ENCODE measurements at regions not wholly inside any gene's neighbourhood (a gene's known extent, or its start where the extent isn't known, plus 50 kb on each side); places are given as distances from the start of the nearest gene placed in this dataset.
A peak's percentile ranks its signal among the peaks of the same experiment; 100 is the strongest.

GRCh38 chr5:116672203-116672602 is 97.6 kb upstream of the SEMA6A start:
- H3K4me3 ChIP-seq (ENCODE audit: low read length): no peak overlapping the region
- H3K36me3 ChIP-seq (ENCODE audit: control insufficient read depth, low read depth, low read length): no peaks in the 10 kb centered on the region
- no peak overlapping the region for H3K9ac ChIP-seq (ENCODE audit: low read length)
- H3K27ac ChIP-seq (ENCODE audit: low read length): no peak overlapping the region
- H3K9me3 ChIP-seq (ENCODE audit: control insufficient read depth, low read depth, low read length): no peaks in the 10 kb centered on the region
- no peaks in the 10 kb centered on the region for H3K27me3 ChIP-seq (ENCODE audit: control insufficient read depth, insufficient read depth, low read length)
- no peaks in the 10 kb centered on the region for H3K4me1 ChIP-seq (ENCODE audit: control insufficient read depth, low read depth, low read length)

GRCh38 chr5:116671211-116671736 is 96.7 kb upstream of the SEMA6A start:
- H3K4me3 ChIP-seq (ENCODE audit: low read length): no peak overlapping the region

GRCh38 chr5:116669261-116670031 is 94.8 kb upstream of the SEMA6A start:
- H3K27me3 ChIP-seq (ENCODE audit: control insufficient read depth, insufficient read depth, low read length): no peaks in the 10 kb centered on the region
- no peaks in the 10 kb centered on the region for H3K4me1 ChIP-seq (ENCODE audit: control insufficient read depth, low read depth, low read length)
- no peak overlapping the region for H3K27ac ChIP-seq (ENCODE audit: low read length)
- H3K4me3 ChIP-seq (ENCODE audit: low read length): no peak overlapping the region
- H3K9ac ChIP-seq (ENCODE audit: low read length): no peak overlapping the region
- no peaks in the 10 kb centered on the region for H3K36me3 ChIP-seq (ENCODE audit: control insufficient read depth, low read depth, low read length)
- H3K9me3 ChIP-seq (ENCODE audit: control insufficient read depth, low read depth, low read length): no peaks in the 10 kb centered on the region

More at GRCh38 chr5:116671211-116671736, 96.7 kb upstream of the SEMA6A start:
- no peaks in the 10 kb centered on the region for H3K27me3 ChIP-seq (ENCODE audit: control insufficient read depth, insufficient read depth, low read length)
- no peaks in the 10 kb centered on the region for H3K4me1 ChIP-seq (ENCODE audit: control insufficient read depth, low read depth, low read length)
- H3K27ac ChIP-seq (ENCODE audit: low read length): no peak overlapping the region
- no peaks in the 10 kb centered on the region for H3K36me3 ChIP-seq (ENCODE audit: control insufficient read depth, low read depth, low read length)
- H3K9me3 ChIP-seq (ENCODE audit: control insufficient read depth, low read depth, low read length): no peaks in the 10 kb centered on the region
- H3K9ac ChIP-seq (ENCODE audit: low read length): no peak overlapping the region

- H3K4me1 ChIP-seq (ENCODE audit: control insufficient read depth, low read depth, low read length): no peaks in the 10 kb centered on the region
- H3K27me3 ChIP-seq (ENCODE audit: control insufficient read depth, insufficient read depth, low read length): no peaks in the 10 kb centered on the region
- H3K9me3 ChIP-seq (ENCODE audit: control insufficient read depth, low read depth, low read length): no peaks in the 10 kb centered on the region
- H3K27ac ChIP-seq (ENCODE audit: low read length): no peak overlapping the region
- no peaks in the 10 kb centered on the region for H3K36me3 ChIP-seq (ENCODE audit: control insufficient read depth, low read depth, low read length)
- no peak overlapping the region for H3K9ac ChIP-seq (ENCODE audit: low read length)
- no peak overlapping the region for H3K4me3 ChIP-seq (ENCODE audit: low read length)
Observed at GRCh38 chr5:116668390-116668789, 93.8 kb upstream of the SEMA6A start.

- Histone ChIP-seq H3K4me3 (ENCODE audit: low read length) (no peak overlapping the region), H3K9me3 (ENCODE audit: control insufficient read depth, low read depth, low read length) (no peaks in the 10 kb centered on the region), H3K27me3 (ENCODE audit: control insufficient read depth, insufficient read depth, low read length) (no peaks in the 10 kb centered on the region), H3K36me3 (ENCODE audit: control insufficient read depth, low read depth, low read length) (no peaks in the 10 kb centered on the region), H3K27ac (ENCODE audit: low read length) (no peak overlapping the region), H3K9ac (ENCODE audit: low read length) (no peak overlapping the region), H3K4me1 (ENCODE audit: control insufficient read depth, low read depth, low read length) (no peaks in the 10 kb centered on the region)
Observed at GRCh38 chr5:116666901-116667300, 92.3 kb upstream of the SEMA6A start.

- H3K4me1 ChIP-seq (ENCODE audit: control insufficient read depth, low read depth, low read length): no peaks in the 10 kb centered on the region
- no peak overlapping the region for H3K9ac ChIP-seq (ENCODE audit: low read length)
- no peak overlapping the region for H3K27ac ChIP-seq (ENCODE audit: low read length)
- no peaks in the 10 kb centered on the region for H3K36me3 ChIP-seq (ENCODE audit: control insufficient read depth, low read depth, low read length)
- no peak overlapping the region for H3K4me3 ChIP-seq (ENCODE audit: low read length)
- no peaks in the 10 kb centered on the region for H3K9me3 ChIP-seq (ENCODE audit: control insufficient read depth, low read depth, low read length)
- no peaks in the 10 kb centered on the region for H3K27me3 ChIP-seq (ENCODE audit: control insufficient read depth, insufficient read depth, low read length)
Observed at GRCh38 chr5:116664988-116665387, 90.4 kb upstream of the SEMA6A start.

GRCh38 chr5:116663081-116663480 is 88.5 kb upstream of the SEMA6A start:
- no peaks in the 10 kb centered on the region for H3K36me3 ChIP-seq (ENCODE audit: control insufficient read depth, low read depth, low read length)
- no peaks in the 10 kb centered on the region for H3K27me3 ChIP-seq (ENCODE audit: control insufficient read depth, insufficient read depth, low read length)
- H3K4me1 ChIP-seq (ENCODE audit: control insufficient read depth, low read depth, low read length): no peaks in the 10 kb centered on the region
- H3K27ac ChIP-seq (ENCODE audit: low read length): no peak overlapping the region
- H3K4me3 ChIP-seq (ENCODE audit: low read length): no peak overlapping the region
- no peaks in the 10 kb centered on the region for H3K9me3 ChIP-seq (ENCODE audit: control insufficient read depth, low read depth, low read length)
- no peak overlapping the region for H3K9ac ChIP-seq (ENCODE audit: low read length)

- H3K36me3 ChIP-seq (ENCODE audit: control insufficient read depth, low read depth, low read length): no peaks in the 10 kb centered on the region
- H3K27me3 ChIP-seq (ENCODE audit: control insufficient read depth, insufficient read depth, low read length): no peaks in the 10 kb centered on the region
- no peak overlapping the region for H3K4me3 ChIP-seq (ENCODE audit: low read length)
- H3K9ac ChIP-seq (ENCODE audit: low read length): no peak overlapping the region
- H3K9me3 ChIP-seq (ENCODE audit: control insufficient read depth, low read depth, low read length): no peaks in the 10 kb centered on the region
- no peak overlapping the region for H3K27ac ChIP-seq (ENCODE audit: low read length)
- no peaks in the 10 kb centered on the region for H3K4me1 ChIP-seq (ENCODE audit: control insufficient read depth, low read depth, low read length)
Observed at GRCh38 chr5:116661419-116661818, 86.8 kb upstream of the SEMA6A start.

GRCh38 chr5:116660929-116661328 is 86.3 kb upstream of the SEMA6A start:
- no peaks in the 10 kb centered on the region for H3K9me3 ChIP-seq (ENCODE audit: control insufficient read depth, low read depth, low read length)
- peaks cover under 1% of the 10 kb centered on the region for H3K4me1 ChIP-seq (ENCODE audit: control insufficient read depth, low read depth, low read length)
- H3K27me3 ChIP-seq (ENCODE audit: control insufficient read depth, insufficient read depth, low read length): no peaks in the 10 kb centered on the region
- H3K27ac ChIP-seq (ENCODE audit: low read length): no peak overlapping the region
- no peaks in the 10 kb centered on the region for H3K36me3 ChIP-seq (ENCODE audit: control insufficient read depth, low read depth, low read length)
- H3K4me3 ChIP-seq (ENCODE audit: low read length): no peak overlapping the region
- H3K9ac ChIP-seq (ENCODE audit: low read length): no peak overlapping the region

GRCh38 chr5:116658830-116659229 is 84.2 kb upstream of the SEMA6A start:
- no peak overlapping the region for H3K4me3 ChIP-seq (ENCODE audit: low read length)
- H3K27me3 ChIP-seq (ENCODE audit: control insufficient read depth, insufficient read depth, low read length): no peaks in the 10 kb centered on the region
- no peaks in the 10 kb centered on the region for H3K9me3 ChIP-seq (ENCODE audit: control insufficient read depth, low read depth, low read length)
- H3K36me3 ChIP-seq (ENCODE audit: control insufficient read depth, low read depth, low read length): no peaks in the 10 kb centered on the region
- no peak overlapping the region for H3K9ac ChIP-seq (ENCODE audit: low read length)
- peaks cover 22% of the 10 kb centered on the region for H3K4me1 ChIP-seq (ENCODE audit: control insufficient read depth, low read depth, low read length)
- H3K27ac ChIP-seq (ENCODE audit: low read length): no peak overlapping the region

- Histone ChIP-seq H3K36me3 (ENCODE audit: control insufficient read depth, low read depth, low read length) (no peaks in the 10 kb centered on the region), H3K9me3 (ENCODE audit: control insufficient read depth, low read depth, low read length) (no peaks in the 10 kb centered on the region), H3K27ac (ENCODE audit: low read length) (no peak overlapping the region), H3K4me1 (ENCODE audit: control insufficient read depth, low read depth, low read length) (peaks cover 28% of the 10 kb centered on the region), H3K27me3 (ENCODE audit: control insufficient read depth, insufficient read depth, low read length) (no peaks in the 10 kb centered on the region), H3K4me3 (ENCODE audit: low read length) (no peak overlapping the region), H3K9ac (ENCODE audit: low read length) (no peak overlapping the region)
Observed at GRCh38 chr5:116658141-116658540, 83.5 kb upstream of the SEMA6A start.

GRCh38 chr5:116655431-116655830 is 80.8 kb upstream of the SEMA6A start:
- Histone ChIP-seq H3K4me1 (ENCODE audit: control insufficient read depth, low read depth, low read length) (peaks cover 50% of the 10 kb centered on the region), H3K9me3 (ENCODE audit: control insufficient read depth, low read depth, low read length) (no peaks in the 10 kb centered on the region), H3K9ac (ENCODE audit: low read length) (peak overlapping the region; percentile 4), H3K4me3 (ENCODE audit: low read length) (no peak overlapping the region), H3K36me3 (ENCODE audit: control insufficient read depth, low read depth, low read length) (no peaks in the 10 kb centered on the region), H3K27me3 (ENCODE audit: control insufficient read depth, insufficient read depth, low read length) (no peaks in the 10 kb centered on the region), H3K27ac (ENCODE audit: low read length) (no peak overlapping the region)
